IPS-11a (cell line): ENCODE measurements at regions not wholly inside any gene's neighbourhood (a gene's known extent, or its start where the extent isn't known, plus 50 kb on each side); places are given as distances from the start of the nearest gene placed in this dataset.
"Not testable (repeated sequence)": the region's sequence is repeated elsewhere in the genome, so short reads cannot be mapped to it uniquely, and the experiment has no call there.

Experiments
- H3K4me3 ChIP-seq: one replicate; pipeline ENCODE4 v1.5.1; 2013; ENCODE audit warnings: low read depth, low read length, control low read depth

DNA sequence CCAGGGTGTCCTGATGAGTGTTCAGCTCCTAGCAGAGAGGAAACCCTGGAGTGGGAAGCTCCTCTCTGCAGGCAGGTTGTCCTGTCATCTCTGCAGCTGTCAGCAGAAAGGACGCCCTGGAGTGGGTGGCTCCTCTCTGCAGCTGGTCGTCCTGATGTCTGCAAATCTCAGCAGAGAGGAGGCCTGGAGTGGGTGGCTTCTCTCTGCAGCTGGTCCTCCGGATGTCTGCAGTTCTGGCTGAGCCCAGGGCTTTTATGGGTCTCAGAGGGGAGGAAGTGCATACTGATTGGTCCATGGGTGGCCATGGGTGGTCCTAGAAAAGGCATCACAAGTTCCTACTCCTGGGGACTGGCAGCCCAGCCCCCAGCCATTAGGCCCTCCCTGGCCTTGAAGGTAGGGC lies 102.6 kb upstream of the BNIP2 start:
- H3K4me3 ChIP-seq = no peak overlapping the region

DNA sequence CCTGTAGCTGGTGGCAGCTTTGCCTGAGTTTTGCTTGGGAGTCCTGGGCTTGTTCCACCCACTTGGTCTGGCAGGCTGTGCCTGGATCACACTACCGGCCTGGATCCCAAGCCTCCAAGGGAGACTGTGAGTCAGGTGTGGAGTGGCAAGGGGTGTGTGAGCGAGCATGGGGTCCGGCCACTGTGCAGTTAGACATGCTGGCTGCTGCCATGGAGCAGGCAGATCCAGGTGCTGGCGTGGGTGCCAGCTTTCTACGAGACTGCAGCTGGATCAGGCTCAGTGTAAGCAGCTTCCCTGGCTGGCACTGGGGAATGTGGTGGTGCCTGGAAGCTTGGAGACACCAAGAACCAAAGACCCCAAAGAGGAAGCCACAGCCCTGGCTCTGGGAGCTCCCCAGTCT lies 102.0 kb upstream of the BNIP2 start:
- no peak overlapping the region for H3K4me3 ChIP-seq

DNA sequence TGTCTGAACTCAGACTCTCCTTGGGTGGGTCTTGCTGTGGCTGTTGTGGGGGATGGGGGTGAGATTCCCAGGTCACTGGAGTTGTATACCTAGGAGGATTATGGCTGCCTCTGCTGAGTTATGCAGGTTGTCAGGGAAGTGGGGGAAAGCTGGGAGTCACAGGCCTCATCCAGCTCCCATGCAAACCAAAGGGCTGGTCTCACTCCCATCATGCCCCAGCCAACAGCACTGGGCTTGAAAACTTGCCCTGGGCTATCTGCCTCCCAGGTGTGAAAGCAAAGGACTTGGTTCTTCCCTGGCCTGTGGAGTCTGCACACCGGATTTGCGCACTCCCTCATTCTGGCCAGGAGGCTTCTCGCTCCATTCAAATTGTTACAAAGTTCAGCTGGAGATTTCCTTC lies 97.3 kb upstream of the BNIP2 start:
- H3K4me3 ChIP-seq = not testable (repeated sequence)

DNA sequence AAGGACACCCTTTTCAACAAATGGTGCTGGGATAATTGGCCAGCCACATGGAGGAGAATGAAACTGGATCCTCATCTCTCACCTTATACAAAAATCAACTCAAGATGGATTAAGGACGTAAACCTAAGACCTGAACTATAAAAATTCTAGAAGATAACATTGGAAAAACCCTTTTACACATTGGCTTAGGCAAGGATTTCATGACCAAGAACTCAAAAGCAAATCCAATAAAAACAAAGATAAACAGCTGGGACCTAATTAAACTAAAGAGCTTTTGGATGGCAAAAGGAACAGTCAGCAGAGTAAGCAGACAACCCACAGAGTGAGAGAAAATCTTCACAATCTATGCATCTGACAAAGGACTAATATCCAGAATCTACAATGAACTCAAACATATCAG lies 96.9 kb upstream of the BNIP2 start:
- H3K4me3 ChIP-seq = not testable (repeated sequence)

DNA sequence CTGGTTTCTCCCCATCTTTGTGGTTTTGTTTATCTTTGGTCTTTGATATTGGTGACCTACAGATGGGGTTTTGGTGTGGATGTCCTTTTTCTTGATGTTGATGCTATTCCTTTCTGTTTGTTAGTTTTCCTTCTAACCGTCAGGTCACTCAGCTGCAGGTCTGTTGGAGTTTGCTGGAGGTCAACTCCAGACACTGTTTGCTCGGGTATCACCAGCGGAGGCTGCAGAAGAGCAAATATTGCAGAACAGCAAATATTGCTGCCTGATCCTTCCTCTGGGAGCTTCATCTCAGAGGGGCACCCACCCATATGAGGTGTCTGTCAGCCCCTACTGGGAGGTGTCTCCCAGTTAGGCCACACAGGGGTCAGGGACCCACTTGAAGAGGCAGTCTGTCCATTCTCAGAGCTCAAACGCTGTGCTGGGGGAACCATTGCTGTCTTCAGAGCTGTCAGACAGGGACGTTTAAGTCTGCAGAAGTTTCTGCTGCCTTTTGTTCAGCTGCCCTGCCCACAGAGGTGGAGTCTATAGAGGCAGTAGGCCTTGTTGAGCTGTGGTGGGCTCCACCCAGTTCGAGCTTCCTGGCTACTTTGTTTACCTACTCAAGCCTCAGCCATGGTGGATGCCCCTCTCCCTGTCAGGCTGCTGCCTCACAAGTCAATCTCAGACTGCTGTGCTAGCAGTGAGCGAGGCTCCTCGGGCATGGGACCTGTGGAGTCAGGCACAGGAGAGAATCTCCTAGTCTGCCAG lies 94.8 kb upstream of the BNIP2 start:
- not testable (repeated sequence) for H3K4me3 ChIP-seq

DNA sequence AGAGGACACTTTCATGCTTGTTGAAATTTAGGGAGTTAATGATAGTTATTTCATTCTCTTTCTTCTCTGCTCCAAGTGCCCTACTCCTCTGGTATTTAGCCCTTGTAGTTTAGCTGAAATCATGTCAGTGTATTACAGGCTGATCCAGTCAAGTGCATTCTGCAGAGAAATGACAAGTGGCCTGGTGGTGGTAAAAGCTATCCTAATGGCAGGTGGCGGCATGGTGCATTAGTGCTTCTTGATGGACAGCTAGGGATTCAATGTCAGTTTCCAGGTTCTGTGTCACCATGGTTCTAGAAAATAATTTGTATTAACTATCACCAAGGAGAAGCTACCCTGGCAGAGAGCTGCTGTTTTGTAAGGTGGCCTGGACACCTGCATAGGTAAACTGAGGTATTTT lies 90.0 kb upstream of the BNIP2 start:
- no peak overlapping the region for H3K4me3 ChIP-seq

DNA sequence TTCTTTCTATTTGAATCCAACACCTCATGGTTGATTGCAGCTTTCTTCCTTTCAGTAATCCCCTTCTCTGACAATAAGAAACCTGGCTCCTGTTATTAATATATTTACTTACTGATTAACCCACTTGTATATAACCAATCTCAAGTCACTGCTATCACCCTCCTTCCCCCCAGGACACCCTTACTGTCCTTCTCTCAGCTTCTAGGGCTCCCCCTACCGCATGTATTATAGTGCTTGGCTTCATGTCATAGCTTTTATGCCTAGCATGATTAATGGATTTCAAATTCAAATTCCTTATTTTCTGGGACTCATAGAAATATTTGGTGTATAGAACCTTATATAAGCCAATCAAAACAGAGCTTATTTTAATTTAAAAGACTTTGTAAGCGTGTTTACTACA lies 75.7 kb upstream of the BNIP2 start:
- no peak overlapping the region for H3K4me3 ChIP-seq

DNA sequence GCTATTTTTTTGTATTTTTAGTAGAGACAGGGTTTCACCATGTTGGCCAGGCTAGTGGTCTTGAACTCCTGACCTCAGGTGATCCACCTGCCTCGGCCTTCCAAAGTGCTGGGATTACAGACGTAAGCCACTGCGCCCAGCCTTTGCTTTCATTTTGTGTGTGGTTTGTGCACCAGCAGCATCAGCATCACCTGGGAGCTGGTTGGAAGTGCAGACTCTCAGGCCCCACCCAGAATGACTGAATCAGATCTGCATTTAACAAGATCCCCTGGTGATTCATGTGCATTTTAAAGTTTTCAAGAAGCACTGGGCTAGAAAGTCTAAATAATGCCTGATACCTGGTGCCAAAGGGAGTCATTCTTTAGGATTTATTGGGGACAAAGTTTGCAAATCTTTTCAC lies 73.4 kb upstream of the BNIP2 start:
- no peak overlapping the region for H3K4me3 ChIP-seq

DNA sequence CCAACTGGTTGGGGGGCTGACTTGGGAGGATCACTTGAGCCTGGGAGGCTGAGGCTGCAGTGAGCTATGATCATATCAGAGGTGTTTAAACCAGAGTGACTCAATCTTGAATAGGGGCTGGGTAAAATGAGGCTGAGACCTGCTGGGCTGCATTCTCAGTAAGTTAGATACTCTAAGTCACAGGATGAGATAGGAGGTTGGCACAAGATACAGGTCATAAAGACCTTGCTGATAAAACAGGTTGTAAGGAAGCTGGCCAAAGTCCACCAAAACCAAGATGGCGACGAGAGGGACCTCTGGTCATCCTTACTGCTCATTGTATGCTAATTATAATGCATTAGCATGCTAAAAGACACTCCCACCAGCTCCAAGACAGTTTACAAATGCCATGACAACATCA lies 71.1 kb upstream of the BNIP2 start:
- not testable (repeated sequence) for H3K4me3 ChIP-seq

DNA sequence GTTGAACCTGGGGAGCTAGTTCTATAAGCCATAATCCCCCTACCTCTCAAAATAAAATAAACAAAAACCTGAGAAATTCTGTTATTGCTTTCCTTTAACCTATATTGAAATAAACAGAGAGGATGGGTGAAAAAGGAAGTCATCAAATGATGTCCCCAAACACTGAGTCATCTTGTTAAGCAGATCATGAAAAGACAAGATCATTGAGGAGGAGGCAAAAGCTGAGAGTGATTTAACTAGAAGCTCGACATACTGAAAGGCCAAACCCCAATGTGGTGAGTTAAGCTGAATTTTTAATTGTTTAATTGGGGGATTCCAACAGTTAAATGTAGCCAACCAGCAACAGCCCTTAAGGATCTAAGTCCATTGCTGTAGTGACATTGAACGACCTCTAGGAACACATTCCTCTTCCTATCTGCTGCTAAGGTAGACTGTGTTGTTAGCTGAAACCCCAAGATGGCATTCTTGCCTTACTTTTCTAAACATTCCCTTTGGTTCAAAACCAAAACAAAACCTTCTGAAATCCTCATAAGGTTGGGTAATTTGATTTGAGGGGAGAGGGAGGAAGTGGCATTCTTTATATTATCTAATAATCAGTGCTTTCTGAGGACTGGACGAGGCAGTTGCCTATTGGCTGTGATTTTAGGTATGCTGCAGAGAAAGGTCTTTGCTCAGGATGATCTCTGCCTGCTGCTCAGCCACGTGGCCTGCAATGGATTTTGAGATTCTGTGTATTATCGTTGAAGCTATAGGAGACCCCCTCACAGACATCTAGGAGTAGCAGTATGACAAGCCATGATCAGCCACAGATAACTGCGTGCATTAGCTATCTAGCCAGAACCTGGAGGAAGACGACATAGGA lies 62.7 kb upstream of the BNIP2 start:
- H3K4me3 ChIP-seq = no peak overlapping the region

DNA sequence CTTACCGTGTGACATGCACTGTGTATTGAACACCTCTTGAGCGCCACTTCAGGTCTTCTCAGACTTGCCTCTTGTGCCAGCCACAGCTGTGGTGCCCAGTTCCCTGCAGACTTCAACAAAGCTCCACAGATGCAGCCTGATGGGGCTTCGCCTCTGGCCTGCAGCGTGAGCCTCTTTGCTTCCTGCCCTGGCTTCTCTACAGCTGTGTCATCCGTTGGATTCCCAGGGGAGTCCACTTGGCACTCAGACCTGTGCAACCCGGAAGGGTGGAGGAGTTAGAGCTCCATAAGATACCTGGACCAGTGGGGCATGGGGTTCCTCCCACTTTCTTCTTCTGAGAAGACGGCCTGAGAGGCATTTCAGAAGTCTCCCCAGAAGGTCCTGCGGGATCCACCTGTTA lies 57.7 kb upstream of the BNIP2 start:
- H3K4me3 ChIP-seq = no peak overlapping the region

DNA sequence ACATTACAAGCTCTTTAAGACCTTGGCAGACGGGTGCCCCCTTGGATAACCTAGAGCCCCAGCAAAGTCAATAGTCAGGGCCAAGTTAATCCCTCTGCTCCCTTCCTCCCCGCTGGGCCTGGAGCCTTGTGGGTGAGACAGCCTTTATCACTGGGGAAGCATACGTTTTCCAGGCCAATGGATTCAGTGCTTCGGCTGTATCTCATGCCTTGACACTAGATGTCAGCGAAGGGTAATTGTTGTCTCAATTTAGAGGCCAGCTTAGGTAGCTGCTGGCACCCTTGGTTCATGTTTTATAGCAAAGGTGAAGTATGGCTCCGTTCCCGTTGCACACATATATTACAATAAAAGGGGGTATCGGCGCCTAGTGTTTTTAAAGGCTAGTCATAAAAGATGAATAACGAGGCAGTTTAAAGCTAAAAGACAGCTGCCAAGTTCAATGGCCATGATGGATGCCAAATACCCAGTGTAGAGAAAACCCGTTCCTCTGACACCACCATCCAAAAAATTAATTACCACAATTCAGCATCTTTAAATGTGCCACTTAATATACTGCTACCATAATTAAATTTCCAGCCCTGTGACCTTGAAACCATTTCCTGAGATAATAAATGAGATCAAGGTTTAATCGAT lies 52.3 kb upstream of the BNIP2 start:
- H3K4me3 ChIP-seq = no peak overlapping the region

DNA sequence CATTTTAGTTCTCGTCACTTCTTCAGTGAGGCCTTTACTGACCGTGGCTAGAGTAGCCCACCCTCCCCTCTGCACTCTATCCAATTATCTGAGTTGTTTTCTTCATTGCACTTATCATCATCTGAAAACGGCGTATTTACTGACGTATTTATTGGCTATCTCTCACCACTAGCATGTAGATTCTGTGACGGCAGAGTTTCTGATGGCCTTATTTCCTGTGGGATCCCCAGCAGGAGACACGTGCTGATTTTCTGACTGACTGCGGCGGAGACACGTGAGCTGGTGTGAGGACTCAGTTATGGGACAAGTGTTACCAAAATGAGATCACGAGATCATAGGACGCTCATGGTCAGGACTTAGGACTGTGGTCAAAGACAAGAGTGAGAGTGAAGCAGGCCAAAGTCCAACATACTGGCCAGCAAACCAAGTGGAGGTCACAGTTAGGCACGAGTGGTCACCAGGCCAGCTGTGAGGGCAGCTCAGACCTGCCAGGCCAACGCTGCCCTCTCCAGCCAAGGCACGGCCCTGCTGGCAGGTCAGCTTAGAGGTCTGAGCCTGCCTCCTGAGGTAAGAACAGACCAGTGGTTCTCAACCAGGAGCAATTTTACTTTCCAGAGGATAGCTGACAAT lies 50.6 kb upstream of the BNIP2 start:
- no peak overlapping the region for H3K4me3 ChIP-seq
